Daoy (cell line): ENCODE measurements at regions not wholly inside any gene's neighbourhood (a gene's known extent, or its start where the extent isn't known, plus 50 kb on each side); places are given as distances from the start of the nearest gene placed in this dataset.
"Not testable (repeated sequence)": the region's sequence is repeated elsewhere in the genome, so short reads cannot be mapped to it uniquely, and the experiment has no call there.

Source experiments
- DNase-seq: peaks from one replicate; pipeline ENCODE4 v3.0.0-alpha.2; 2015; ENCODE audit warnings: low read depth

DNA sequence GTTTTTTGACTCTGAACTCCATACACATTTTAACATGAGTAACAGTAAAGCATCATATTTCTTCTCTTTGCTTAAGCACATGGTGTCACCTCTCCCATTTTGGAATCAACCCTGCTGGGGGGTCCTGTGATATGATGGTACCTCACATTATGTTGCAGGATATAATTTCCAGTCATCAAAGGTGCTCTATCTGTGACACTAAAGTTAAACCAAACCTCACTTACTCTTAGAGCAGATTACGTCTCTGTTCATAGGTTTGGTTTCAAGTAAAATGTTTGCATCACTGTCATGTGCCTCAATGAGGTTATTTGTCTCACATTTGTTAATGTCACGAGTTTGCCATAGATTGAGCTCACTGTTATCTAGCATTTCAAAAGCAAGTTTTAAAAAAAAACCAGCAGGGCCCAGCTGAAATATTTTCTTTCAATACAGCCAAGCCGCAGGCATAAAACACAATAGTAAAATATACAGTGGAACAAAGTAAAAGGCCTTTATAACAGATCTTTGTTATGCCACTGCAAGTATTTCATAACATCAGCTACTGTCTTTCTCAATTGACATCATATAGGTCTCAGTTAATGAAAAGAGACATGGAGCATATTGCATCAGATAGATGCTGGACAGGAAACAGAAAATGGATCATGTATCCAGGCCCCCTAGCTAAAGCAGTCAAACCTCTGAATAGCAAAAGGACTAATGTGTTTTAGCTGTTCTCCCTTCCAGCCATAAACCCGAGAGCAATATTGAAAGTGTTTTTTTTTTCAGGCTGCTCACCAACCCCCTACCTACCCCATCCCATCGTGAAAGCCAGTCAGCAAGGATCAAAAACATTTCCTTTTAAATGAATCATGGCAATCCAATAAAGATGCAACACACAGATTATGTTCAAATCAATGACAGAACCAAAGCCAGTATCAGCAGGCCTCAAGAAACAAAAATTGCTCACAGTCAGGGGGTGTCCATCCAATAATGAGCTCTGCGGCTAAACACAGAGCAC is 182.1 kb upstream of the ITGA1 start:
- no peak for DNase-seq

- DNase-seq = no peak
These were observed 180.4 kb upstream of the ITGA1 start for GRCh38 chr5:52607227-52607824.

- no peak for DNase-seq
These were observed 167.4 kb upstream of the ITGA1 start for GRCh38 chr5:52620315-52620714.

DNA sequence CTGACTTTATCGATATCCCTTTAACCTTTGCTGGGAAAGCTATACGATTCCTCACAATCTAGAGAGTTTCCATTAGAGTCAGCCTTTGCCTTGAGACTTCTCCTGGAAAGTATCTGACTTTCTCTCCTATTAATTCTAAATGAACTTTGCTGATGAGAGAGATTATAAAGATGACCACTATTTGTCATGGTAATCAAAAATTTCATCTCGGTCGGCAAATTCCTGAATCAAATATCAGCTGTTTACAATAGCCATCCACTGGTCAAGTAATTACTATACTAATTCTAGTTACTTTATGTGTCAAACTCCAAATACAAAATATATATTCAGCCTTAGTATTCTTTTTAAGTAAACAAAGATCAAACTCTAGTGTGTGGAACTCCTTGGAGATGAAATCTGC is 164.4 kb upstream of the ITGA1 start:
- no peak for DNase-seq

- no peak for DNase-seq
These were observed 163.4 kb upstream of the ITGA1 start for GRCh38 chr5:52624291-52624690.

DNA sequence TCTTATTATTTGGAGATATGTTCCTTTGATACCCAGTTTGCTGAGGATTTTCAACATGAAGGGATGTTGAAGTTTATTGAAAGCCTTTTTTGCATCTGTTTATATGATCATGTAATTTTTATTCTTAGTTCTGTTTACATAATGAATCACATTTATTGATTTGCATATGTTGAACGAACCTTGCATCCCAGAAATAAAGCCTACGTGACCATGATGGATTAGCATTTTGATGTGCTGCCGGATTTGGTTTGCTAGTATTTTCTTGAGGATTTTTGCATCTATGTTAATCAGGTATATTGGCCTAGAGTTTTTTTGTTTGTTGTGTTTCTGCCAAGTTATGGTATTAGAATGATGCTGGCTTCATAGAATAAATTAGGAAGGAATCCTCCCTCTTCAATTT is 161.4 kb upstream of the ITGA1 start:
- DNase-seq = no peak

- DNase-seq = no peak
These were observed 160.0 kb upstream of the ITGA1 start for GRCh38 chr5:52627740-52628139.

- DNase-seq = no peak
These were observed 155.4 kb upstream of the ITGA1 start for GRCh38 chr5:52632281-52632680.

GRCh38 chr5:52634171-52634570 is 153.5 kb upstream of the ITGA1 start:
- DNase-seq = not testable (repeated sequence)

GRCh38 chr5:52638732-52639131 is 149.0 kb upstream of the ITGA1 start:
- no peak for DNase-seq

DNA sequence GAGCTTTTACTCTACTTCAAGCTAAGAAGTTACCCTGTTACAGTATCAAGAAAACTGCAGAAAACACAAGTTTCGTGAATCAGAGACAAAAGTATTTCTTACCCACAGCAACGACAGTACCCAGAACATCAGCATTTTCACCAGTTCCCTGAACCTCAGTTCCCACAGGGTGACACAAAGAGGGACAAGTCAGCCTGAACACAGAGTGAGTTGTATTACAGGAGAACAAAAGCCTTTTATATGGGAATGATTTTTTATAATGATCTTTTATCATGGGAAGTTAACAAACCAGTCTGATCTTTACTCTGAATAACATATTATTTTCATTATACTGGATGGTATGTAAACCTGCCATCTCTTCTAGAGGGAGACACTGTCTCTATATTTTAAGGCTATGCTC is 139.0 kb upstream of the ITGA1 start:
- DNase-seq = no peak

DNA sequence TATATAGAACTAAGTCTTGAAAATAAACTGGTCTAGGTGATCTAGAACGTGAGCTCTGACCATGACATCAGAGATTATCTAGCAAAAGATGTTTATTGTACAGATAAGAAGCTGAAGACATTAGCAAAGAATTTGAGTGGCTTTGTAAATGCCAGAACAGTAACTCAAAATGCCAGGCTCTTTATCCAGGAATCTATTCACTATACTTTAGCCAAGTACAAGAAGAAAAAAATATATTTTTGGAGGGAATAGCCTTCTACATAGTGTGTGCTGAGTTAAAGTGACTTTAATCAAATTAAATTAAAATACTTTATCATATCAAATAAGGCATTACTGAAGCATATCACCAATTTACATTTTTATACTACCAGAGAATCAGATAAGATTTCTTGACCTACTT is 132.6 kb upstream of the ITGA1 start:
- DNase-seq = no peak

DNA sequence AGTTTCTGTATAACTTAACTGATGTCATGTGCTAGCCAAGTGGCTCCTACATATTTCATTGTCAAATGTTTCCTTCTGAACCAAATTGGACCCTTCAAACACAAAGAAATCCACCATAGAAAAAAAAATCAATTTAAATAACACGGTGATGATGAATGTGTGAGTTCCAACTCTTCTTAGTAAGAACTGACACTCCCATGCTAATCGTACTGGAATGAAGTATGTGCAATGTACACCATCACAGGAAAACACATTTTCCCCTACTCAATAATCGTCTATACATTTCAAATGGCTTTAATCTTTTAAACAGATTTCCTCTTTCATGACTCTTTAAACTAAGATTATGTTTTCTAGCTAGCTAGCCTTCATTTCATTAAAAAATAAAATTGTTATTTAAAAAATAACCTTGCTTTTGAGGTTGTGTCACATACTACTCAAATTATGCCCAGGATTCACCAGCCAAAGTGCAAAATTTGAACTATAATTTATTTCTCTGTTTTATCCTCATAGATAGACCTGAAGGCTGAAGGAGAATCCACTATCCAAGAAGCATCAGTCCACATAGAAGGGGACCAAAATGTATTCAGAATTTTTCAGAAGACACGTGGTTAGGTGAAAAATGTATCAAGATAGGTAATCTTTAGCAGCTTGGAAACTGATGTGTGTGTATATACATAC is 131.0 kb upstream of the ITGA1 start:
- no peak for DNase-seq

DNA sequence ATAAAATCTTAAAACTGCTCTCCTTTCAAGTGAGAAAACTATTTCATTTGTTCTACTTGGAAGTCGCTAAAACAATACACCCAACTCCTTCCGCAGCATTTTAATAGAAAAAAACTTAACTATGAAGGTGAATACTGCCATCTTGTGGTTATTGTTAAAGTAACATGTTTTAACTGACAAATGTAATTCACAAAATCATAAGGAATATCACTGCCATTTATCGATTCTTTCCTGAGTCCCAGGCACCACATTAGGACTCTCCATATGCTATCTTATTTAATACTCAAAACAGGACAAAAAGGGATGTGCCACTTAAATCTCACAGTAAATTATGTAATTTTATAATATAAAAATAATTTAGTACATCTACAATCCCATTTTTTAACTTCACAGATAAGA is 130.5 kb upstream of the ITGA1 start:
- DNase-seq = no peak

DNA sequence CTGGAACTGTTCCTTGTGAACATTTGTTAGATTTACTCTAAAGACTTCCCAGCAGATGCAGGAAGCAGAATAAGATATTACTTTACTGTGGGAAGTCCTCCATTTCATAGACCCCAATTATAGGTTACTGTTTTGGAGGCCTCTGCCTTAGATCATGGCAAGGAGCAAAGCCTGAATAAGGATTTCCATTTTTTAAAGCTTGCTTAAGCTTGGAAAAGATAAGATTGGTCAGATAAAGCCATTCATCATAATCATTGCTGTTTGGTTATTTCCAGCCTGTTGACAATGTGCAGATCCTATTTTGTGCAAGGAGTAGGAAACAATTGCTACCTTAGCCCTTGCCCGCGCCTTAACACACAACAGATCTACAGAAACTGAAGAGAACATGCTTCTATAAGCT is 129.5 kb upstream of the ITGA1 start:
- no peak for DNase-seq

- no peak for DNase-seq
These were observed 127.1 kb upstream of the ITGA1 start for GRCh38 chr5:52660621-52661020.

DNA sequence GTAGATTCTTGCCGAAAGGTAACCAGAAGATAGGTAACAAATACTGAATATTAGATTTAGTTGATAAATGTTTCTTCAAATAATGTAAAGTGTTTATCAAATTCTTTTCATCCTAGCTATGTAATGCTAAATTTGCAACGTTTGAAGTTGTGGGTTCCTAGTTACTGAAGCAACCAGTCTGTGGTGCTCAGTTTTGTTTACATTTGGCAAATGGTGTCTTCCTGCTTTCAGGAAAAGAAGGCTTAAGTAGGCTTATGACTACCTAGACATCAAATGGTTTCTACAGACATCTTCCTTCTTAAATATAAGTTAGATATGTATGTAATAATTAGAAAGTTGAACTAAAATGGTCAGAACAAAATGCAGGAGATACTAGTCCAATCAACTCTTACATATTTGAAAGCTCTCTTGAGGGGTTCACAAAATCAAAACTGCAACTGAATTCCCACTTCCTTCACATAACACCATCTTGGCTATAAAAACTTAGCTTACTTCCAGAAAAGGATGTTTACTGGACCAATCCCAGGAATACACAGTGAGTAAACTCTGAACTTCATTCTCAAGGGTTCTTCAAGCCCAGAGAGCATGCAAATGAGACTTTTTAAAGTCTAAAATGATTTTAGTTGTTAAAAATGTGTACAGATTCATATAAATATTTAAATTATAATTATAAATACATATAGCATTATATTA is 125.7 kb upstream of the ITGA1 start:
- no peak for DNase-seq

GRCh38 chr5:52665559-52665958 is 122.2 kb upstream of the ITGA1 start:
- DNase-seq = no peak

DNA sequence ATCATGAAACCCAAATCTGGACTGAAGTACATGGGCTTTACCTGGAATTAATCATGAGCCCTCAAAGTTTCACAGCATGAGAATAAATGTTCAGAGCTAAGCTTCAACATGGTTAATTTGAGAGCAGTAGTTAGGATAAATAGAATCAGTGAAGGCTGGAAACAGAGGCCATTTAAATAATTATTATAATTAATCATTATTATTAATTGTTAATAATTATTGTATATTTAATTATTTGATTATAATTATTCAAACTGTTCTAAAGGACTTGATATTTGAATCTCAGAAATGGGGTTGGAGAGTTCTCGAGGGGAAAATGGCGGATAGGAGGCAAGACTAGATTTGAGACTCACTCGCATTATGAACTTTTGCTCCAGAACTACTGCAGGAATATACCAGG is 119.6 kb upstream of the ITGA1 start:
- no peak for DNase-seq

DNA sequence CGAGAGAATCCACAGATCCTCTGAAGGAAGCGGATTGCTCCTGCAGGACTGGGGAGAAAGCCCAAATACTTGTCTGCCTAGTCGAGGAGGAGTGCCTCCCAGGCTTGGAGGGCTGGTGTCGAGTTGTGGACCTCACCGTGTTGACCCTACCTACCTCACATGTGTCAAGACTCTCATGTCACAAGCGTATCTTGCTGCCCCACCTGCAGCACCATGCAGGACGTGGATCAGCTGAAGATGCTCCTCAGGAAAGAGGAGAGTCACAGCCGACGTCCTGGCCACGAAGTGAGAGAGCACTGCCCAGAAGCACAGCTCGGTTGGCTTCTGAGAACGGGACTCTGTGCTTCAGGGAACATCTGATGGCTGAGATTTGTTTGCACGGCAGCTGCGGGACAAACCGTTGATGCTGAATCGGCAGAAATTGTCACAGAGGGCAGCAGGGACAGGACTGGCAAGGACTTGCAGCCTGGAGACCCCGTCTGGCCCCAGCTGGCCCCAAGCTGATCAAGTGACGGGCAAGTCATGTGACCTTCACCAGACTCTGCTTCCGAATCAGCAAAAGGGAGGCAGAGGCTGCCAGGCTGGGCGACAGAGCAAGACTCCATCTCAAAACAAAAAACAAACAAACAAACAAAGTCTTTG is 119.1 kb upstream of the ITGA1 start:
- no peak for DNase-seq

GRCh38 chr5:52672459-52672858 is 115.3 kb upstream of the ITGA1 start:
- DNase-seq = no peak

- DNase-seq = no peak
These were observed 114.2 kb upstream of the ITGA1 start for GRCh38 chr5:52673495-52673894.
